Fibroblast of peridontal ligament (primary cell): ENCODE measurements at regions not wholly inside any gene's neighbourhood (a gene's known extent, or its start where the extent isn't known, plus 50 kb on each side); places are given as distances from the start of the nearest gene placed in this dataset.
A peak's percentile ranks its signal among the peaks of the same experiment; 100 is the strongest.

Source experiments
- DNase-seq: peaks from one replicate; pipeline ENCODE4 v3.0.0-alpha.2; 2010; ENCODE audit errors: extremely low read depth

DNA sequence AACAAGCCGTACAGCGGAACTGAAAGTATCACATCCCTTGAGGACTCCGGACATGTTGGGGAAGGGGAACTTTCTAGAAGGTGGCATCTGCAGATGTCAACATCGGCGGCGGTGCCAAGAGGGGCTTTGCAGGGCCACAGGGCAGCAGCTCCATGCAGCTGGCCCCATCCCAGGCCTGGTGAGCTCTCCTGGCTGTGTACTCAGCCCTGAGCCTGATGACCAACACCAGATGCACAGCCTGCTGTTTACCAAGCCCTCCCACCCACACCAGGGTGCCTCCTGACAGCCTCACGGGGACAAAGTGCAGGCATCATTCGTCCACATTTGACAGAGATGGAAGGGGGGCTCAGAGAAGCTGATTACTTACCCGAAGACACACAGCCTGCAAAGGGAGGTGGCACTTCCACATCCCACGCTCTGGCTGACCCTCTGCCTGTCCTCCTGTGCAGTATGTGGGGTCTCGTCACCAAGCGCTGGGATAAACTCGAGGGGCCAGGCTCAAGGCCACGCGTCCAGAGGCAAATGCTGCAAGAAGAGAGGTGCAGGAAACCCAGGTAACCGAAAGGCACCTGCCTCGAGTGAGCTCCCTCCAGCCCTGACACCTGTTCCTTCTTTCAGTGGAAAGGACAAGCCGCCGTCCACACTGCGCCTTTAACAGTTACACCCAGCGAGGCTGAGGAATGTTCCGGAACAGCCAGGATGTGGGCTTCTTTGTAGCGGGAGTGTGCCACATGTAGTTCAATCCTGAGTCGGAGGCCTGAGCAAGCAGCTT lies 69.0 kb upstream of the ASAP2 start:
- DNase-seq, result no peak

DNA sequence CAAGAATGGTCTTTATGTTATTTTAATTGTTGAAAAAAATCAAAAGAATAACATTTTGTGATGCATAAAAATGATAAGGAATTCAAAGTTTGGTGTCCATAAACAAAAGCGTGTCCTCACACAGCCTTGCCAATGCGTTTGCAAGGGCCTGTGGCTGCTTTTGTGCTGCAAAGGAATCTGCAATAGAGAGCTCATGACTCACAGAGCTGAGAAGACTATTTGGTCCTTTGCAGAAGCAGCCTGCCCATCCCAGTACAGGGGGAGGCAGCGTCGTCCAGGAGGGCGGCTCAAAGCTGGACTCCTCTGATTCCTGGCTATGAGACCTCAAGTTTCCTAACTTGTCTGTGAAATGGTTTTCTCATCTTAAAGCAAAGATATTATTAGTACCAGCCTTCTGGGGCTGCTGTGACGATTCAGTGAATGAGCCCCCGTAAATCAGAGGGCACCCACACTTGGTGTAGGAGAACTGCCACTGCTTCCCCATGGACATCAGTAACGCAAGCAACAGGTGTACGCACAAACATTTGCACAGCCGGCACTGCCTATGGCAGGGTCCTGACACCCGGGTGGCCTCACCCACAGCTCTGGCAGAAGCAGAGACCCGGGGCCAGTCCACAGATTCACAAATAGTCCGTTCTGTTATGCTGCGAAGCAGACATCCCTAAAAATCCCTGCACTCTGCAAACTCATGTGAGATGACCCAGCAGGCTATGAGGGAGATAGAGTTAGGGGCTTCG lies 70.6 kb upstream of the ASAP2 start:
- peak; percentile 34 for DNase-seq

DNA sequence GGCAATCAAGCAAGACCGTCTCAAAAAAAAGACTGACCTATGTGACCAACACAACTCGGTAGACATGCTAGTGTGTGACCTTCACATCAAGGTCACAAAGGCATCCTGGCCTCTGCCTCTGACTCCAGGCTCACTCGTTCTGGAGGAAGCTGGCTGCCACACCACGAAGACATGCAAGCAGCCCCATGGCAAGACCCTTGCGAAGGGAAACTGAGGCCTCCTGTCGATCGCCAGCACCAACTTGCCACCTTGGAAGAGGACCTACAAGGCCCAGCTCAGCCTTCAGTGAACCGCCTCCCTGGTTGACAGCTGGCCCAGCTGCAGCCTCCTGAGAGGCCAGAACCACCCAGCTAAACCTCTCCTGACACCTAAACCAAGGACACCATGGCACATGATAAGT lies 79.3 kb upstream of the ASAP2 start:
- DNase-seq, result no peak

DNA sequence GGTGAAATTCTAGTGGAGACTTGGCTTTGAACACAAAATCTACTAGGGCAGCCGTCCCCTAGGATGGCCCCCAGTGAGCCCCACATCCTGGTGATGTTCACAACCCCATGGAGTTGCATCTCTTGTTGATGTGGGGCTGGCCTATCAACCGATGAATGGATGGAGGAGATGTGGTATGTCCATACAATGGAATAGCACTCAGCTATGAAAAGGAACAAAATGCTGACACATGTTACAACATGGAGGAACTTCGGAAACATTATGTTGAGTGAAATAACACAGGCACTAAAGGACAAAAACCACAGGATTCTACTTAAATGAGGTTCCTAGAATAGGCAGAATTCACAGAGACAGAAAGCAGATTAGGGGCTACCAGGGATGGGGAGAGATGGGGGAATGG lies 80.1 kb upstream of the ASAP2 start:
- DNase-seq, result no peak

DNA sequence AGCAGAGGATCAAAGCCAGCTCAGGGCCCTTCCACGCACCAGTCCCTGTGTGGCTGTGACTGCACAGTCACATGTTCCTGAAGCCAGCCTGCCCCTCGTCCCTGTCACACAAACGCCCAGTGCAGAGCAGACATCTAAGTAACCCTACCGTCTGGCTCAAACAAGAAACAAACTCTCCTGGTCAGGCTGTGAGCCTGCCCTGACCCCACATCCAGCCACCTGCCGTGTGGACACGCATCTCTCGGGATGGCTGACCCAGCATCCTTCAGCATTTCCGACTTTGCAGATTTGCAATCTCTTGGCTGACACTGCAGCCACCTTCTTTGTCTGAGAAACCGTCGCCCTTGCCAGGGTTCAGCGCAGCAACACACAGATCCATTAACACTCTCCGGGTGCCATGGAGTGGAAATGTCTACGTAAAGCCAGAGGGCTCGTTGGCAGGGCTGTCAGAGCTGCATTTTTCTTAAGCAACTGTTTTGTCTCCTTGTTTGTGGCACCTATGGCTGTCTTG lies 82.3 kb upstream of the ASAP2 start:
- no peak for DNase-seq

DNA sequence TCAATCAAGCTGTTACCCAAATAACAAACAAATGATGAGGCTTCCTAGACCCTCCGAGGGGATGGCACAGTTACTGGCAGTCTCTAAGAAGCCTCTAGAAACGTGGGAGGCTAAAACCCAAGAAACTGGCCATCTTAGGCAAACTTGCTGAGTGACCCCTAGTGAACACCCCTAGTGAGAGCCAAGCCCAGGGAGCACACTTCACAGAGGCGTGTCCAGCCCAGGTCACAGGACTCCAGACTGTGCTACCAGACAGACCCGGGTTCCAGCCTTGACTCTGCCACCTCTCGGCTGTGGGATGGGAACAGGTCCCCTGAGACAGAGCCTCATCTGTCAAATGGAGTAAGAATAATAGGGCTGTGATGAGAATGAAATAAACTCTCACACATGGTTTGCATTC lies 83.5 kb upstream of the ASAP2 start:
- DNase-seq, result no peak

DNA sequence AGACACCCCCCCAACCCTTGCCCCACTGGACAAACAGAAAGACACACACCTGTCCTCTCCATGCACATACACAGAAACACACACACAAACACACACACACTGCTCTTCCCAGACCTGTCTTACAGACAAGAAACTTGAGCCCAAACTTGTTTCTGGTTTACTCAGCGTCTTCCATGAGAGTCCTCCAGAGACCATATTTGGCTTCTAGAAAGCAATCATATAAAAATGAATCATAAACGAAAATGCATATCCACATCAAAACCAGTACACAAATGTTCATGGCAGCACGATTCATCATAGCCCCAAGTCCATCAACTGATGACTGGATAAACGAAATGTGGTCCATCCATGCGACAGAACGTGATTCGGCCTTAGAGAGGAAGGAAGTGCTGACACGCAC lies 84.2 kb upstream of the ASAP2 start:
- no peak for DNase-seq

DNA sequence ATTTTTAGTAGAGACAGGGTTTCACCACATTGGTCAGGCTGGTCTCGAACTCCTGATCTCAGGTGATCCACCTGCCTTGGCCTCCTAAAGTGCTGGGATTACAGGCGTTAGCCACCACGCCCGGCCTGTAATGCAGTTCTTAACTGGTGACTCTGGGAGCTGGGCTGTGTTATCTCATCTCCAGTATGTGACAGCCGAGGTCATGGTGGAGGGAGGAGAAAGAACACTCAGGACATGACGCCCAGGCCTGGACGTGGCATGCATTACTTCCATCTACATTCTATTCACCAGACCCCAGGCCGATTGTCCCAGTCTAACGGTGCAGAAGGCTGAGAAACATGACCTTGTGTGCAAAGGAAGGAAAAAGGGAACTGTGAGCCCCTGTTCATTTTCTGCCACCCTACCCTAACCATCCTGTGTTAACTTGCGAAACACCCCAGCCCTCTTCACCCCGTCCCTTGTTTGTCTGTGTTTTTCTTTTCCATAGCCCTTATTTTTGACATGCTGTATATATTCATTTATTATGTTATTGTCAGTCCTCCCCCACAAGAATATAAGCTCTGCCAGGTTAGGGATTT lies 88.1 kb upstream of the ASAP2 start:
- no peak for DNase-seq

DNA sequence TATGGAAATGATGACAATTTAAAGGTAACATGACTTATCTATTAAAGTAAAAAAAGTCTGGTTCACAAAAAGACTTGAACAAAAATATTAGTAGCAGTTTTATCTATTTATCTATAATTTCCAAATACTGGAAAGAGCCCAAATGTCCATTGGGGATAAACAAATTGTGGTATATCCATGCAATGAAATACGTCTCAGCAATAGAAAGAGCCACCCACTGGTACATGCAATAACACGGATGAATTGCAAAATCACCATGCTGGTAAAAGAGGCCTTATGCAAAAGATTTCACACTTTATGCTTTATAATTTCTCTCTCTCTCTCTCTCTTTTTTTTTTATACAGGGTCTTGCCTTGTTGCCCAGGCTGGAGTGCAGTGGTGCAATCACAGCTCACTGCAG lies 91.4 kb upstream of the ASAP2 start:
- DNase-seq, result no peak

DNA sequence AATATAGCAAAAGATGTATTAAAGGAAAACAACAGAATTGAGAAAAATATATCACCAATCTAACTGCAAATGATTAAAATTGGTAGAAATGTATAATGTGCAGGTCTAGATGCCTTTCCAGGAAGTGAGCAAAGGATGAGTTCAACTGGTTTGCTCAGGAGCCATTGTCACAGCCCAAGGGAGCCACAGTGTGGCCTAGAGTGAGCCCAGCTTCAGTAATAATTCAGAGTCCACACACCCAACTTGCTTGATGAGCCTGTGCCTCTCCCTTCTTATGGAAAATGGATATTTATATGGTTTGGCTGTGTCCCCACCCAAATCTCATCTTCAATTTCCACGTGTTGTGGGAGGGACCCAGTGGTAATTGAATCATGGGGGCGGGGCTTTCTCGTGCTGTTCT lies 92.2 kb upstream of the ASAP2 start:
- DNase-seq, result no peak

DNA sequence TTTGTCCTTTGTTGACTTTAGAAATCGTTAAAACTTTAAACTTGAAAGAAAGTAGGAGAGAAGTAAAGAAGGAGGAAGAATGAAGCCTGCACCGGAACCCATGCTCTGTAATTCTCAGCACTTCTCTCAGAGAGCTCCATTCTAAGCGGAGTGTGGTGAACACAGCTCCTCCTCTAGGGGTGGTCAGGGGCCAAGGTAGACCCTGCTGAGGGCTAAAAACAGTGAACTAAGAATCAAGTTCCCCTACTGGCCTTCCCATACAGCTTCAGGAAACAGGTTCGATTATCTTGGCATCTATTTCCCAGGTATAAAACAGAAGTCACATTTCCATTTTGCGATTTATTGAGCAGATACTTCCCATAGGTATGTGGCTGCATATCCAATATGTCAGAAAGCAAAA lies 92.7 kb upstream of the ASAP2 start:
- DNase-seq, result no peak

DNA sequence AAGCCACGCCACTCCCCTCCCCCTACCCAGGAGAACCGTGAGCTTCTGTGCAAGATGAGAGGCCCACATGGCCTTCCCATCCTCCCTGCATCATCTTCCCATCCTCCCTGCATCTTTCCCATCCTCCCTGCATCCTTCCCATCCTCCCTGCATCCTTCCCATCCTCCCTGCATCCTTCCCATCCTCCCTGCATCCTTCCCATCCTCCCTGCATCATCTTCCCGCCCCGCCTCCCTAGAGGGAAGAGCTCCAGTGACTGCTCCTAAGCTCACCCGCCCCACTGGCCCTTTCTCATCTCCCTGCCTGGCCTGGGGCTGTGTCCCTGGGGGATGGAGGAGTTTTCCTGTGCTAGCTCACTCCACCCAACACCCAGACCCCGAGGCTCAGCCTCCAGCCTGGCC lies 93.3 kb upstream of the ASAP2 start:
- DNase-seq, result no peak

DNA sequence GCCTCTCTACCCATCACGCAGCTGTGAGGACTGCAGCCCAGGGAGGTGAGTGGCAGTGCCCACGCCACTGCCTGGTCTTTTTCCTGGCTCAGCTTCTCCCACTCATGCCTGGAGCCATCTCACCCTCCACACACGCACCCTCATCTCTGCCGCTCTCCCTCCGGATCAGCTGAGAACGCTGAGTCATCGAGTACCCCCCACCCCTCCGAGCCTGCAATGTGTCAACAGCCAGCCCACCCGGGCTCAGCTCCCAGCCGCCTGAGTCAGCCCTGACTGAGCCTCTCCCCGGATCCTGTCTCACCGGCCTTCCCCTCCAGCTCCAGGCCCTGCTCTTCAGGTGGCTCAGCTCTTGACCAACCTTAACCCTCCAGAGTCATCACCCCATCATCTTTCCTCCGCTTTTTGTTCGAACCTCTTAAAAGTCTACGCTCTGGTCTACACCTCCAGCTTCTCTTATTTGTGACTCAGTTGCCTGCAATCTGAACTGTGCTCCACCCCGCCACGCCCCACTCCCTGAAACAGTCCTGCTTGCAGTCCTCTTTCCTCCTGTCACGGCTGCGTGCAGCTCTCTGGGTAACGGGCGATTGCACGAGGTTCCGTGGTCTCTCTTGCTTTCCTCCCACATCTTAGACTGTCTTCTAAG lies 94.4 kb upstream of the ASAP2 start:
- DNase-seq, result peak; percentile 88

DNA sequence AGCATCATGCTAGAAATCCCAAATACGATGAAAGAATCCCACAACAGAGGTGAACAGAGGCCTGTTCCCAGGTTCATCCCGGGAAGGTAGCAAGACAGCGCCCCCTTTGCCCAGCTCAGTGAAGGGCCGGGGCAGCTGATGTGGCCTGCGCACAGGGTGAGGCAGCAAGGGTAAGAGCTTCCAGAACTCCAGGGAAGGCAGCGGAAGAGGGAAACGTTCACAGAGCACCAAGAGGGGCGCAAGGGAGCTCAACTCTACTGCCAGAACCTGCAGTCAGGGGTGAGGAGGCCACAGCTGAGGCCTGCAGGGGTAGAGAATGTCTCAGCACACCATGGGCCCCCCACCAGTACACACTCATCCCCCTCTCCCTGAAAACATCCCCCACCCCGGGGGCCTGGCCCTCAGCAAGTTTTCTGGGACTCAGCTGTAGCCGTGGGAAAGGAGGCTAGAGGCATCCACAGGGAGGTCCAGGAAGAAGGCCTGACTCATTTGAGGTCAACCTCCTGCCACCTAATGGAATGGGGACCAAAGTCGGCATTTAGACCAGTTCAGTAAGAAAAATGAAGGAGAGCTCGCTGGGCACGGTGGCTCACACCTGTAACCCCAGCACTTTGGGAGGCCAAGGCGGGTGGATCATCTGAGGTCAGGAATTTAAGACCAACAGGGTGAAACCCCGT lies 95.6 kb upstream of the ASAP2 start:
- DNase-seq, result no peak

DNA sequence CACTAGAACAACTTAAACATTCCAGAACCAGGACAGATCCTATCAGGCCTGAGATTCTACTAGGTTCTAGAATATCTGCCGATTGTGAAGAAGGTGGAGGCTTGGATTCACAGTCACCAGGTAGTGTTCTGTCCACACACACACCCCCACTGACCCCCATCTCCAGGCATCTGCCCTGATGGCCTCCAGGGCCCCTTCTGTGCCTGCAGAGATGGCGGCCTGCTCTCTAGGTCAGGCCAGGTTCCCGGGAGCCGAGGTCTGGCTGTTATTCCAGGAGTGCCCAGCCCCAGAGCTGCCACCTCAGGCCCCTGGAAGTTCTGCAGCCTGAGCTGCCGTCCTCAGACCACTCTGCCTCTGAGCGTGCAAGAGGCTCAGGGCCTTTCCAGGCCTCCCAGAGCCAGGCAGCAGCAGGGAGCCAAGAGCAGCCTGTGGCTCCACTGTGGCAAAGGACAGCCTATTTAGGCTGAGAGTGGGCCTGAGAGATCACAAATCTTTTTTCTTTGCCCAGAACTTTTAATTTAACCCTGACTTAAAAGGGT lies 96.2 kb upstream of the ASAP2 start:
- DNase-seq, result no peak

DNA sequence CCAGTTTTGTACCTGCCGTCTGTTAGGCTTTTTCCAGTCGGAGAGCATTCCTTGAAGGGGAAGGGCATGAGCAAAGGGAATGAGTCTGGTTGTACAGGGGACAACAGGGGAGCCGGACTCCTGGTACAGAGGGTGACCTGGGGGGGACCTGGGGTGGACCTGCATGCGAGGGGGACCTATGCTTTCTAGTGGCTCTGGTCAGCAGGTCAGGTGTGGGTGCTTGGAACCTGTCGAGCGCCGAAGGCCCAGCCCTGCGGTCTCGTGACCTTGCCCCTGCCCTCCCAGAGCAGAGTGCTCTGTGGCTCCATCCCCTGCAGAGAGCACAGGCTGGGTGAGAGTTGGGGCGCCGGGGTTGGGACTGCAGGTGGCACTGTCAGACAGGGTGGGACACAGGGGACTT lies 96.7 kb upstream of the ASAP2 start:
- DNase-seq, result no peak

DNA sequence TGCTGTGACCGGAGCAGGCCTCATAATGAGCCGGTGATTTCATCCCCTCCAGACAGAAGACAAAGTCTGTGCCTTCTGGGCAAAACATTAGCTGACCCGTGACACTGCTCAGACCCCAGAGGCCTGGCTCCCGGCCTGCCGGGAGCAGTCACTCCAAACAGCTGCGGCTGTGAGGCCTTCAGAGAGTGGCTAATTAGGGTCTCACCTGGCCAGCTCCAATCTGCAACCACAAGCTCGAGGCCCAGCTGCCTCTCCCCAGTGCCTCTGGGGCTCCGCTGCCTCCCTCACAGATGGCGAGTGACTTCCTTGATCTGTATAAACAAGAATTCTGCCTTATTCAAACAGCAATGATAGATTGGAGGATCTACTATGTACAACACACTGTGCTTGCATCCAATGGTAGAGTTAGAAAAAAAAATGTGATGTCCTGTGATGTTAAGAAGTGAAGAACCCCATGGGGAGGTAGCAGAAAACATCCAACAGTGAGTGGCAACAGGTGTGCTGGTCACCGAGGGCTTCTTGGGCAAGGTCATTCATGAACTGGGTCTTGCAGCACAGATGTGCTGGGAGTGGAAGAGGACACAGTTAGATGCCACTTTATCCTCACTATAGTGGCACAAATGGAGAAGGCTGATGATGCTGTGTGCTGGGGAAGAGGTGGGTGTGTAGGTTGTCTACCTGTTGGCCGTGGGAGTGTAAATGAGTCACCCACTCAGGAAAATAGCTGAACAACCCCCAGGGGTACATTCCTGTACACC lies 98.2 kb upstream of the ASAP2 start:
- DNase-seq, result no peak

DNA sequence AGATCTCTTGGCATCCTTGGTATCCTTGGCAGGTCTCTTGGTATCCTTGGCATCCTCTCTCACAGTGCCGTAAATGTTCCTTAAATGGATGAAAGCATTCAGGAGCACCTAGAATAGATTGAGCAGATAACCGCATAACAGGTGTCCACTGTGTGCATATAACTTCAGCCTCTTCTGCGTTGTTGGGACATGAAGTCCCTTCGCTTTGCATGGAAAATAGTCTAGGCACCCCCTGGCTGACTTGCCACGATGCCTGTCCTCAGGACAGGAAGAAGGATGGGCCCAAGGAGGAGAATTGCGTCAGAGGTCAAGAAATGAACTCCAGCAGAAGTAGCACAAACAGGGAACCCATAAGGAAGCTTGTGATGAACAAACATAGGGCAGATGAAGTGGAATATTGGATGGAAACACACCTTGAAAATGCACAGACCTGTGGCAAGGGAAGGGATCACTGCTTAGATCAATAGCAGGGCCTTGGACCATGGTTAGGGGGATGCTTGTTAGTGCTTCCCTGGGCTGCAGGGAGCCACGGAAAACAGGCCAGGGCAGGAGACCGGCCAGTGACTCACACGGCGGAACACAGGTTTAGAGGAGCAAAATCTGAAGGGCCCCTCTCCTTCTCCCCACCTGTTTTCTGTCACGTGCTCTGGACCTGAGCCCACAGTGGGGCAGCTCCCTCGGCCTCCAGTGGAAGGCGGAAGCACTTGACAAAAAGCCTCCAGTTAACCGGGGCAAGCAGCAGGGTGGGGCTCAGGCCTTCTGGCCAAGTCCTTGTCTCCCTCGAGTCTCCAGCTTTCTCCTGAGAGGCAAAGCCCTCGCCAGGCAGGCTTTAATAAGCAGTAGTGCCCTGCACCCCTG lies 99.2 kb upstream of the ASAP2 start:
- no peak for DNase-seq

DNA sequence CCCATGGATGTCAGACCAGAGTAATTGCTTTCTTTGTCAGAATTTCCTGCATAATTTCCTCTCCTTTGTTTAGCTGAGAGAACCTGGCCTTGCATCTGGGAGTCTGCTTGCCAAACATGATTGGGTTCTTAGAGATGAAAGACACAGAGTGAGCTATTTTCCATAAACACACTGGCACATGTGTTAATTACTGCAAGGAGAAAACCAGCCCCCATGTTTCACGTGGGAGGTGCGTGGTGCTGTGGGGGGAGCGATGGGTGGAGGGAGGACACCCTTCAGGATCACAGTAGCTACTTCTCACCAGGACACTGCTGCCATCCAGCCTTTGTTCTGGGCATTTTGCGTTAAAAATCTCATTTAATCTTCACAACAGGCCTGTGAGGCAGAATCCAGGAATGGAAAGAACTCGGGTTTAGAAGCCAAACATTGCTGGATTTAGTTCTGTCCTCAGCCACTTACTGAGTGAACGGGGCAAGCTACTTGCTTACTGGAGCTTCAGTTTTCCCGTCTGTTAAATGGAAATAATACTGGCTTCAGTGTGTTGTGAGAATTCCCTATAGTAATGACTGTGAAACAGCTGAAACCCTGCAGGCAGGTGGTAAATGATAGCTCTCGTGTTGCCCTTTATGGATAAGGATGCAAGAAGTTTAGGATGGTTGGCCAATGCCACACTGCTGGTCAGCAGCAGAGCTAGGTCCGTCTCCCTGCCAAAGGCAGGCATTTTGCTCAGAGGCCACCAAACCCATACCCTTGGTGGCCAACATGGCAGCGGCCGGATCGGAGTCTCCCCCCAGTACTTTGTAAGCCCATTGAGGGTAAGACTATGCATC lies 100.1 kb upstream of the ASAP2 start:
- DNase-seq, result no peak
